ENCODE measurements at regions not wholly inside any gene's neighbourhood (a gene's known extent, or its start where the extent isn't known, plus 50 kb on each side); places are given as distances from the start of the nearest gene placed in this dataset.
"Not testable (repeated sequence)": the region's sequence is repeated elsewhere in the genome, so short reads cannot be mapped to it uniquely, and the experiment has no call there.

DNA sequence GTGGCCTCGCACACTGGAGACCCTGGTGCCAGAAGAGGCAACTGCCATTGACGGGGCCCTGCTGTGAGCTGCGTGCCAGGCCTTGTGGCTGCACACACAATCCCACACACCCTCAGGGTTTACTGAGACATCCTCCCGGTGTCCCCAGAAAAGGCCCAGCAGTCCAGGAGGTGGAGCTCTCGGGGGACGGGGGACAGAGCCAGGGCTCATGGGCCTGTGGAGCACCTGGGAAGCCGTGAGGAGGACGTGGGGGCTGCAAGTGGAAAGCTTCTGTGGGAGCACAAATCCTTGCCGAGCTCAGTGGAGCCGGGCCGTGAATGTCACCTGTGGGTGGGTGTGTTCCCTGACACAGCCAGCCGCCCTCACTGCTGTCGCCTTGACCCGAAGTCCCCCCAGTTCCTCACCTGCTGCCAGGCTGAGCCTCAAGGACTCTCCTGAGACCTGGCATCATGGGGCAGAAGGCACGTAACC, 609.7 kb downstream of the TBC1D22A start:
- no peak for ATAC-seq

DNA sequence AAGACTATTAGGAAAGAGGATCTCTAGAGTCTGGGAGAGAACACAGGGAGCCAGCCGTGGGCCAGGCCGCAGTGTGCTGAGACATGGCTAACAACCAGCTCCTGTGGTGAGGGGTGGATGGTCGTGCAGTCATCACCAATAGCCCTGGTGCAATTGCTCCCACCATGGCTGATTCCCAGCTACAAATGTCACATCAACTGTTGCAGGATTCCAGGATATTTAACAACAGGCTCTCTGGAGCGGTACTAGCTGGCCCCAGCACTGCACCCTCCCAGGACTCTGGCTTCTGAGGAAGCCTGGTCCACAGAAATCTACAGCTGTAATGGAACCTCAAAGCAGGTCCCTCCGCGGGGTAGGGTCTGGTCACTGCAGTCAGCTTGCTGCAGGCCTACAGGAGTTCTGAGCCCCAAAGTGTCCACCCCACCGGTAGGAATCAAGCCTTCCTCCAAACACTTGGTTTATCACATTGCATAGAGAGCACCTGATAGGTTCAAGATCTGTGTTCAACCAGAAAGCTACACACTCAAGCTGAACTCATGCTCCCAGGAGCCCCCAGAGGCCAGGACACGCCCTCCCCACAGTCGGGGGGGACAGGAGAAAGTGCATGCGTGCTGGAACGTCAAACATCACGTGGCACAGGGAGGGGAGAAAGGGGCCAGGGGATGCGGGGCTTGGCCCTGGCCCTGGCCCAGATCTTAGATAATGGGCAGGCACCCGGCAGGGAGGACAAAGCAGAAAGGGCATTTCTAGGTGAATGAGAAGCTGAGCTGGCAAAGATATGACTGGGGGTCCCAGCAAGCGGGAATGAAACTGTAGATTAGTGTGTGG, 609.0 kb downstream of the TBC1D22A start:
- ATAC-seq, result no peak

DNA sequence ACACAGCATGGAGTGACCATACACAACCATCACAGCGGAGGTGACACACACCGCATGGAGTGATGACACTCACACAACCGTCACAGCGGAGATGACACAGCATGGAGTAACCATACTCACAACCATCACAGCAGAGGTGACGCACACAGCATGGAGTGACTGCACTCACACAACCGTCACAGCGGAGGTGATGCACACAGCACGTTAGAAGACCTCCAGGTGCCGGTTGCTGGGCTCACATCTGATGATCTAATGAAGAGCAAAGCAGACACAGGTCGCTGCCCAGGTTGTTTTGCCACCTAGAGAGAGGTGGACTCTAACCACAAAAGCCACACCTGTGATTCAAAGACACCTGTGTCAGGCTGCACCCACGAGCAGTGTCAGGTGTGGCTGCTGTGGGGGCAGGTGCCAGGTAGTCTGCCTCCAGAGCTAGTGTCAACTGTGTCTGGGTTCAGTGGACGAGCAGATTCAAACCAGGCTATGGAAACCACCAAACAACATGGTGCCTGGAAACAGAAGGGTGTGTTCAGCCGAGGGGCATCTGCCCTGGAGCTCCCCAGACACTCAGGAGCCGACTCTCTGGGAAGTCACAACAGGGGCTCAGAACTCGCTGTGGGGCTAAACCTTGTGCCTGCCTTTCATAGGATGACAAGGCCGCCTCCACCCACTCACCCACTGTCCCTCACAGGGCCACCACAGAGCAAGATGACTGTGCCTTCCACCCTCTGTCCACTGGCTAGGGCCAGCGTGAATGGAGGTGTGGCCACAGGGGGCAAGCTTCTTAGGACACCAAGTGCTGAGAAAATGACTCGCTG, 608.2 kb downstream of the TBC1D22A start:
- ATAC-seq, result no peak

DNA sequence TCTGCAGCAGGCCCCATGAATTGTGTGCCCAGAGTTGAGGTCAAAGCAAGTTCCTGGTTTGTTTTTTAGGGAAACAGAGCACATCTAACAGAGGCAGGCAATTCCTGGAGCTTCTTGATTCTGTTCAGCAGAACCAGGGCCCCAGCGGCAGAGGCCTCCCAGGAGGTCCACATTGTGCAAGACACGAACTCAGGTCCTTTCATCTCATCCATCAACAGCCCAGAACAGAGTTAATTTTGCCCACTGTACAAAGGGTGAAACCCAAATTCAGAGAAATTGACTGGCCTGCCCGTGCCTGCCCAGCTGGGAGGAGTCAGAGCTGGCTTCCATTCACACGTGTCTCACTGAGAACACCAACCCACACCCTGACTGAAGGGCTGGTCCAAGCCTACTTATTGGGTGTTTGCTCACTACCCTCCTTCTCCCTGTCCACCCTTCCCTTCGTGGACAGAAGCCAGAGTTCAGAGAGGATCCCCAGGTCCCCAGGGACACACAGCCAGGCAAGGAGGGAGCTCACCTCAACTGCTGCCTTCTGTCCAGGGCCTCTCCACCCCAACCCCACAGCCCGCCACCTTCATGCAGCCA, 607.1 kb downstream of the TBC1D22A start:
- ATAC-seq, result no peak

DNA sequence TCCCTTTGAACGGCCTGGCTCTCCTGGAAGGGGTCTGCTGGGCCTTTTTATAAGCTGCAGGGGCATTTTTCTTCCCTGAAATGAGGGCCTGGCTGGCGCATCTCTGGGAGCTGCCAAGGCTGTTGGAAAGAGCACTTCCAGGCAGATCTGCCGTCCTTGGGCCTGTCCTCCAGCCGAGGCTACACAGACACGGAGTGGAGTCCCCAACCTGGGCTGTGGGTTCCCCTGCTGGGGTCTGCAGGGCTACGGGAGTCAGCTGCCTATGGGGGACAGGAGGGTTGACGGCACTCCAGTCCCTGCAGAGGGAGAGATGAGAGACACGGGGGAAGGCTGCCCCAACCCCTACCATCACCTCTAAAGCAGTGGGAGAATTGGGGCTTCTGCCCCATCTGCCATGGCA, 606.6 kb downstream of the TBC1D22A start:
- ATAC-seq, result no peak

DNA sequence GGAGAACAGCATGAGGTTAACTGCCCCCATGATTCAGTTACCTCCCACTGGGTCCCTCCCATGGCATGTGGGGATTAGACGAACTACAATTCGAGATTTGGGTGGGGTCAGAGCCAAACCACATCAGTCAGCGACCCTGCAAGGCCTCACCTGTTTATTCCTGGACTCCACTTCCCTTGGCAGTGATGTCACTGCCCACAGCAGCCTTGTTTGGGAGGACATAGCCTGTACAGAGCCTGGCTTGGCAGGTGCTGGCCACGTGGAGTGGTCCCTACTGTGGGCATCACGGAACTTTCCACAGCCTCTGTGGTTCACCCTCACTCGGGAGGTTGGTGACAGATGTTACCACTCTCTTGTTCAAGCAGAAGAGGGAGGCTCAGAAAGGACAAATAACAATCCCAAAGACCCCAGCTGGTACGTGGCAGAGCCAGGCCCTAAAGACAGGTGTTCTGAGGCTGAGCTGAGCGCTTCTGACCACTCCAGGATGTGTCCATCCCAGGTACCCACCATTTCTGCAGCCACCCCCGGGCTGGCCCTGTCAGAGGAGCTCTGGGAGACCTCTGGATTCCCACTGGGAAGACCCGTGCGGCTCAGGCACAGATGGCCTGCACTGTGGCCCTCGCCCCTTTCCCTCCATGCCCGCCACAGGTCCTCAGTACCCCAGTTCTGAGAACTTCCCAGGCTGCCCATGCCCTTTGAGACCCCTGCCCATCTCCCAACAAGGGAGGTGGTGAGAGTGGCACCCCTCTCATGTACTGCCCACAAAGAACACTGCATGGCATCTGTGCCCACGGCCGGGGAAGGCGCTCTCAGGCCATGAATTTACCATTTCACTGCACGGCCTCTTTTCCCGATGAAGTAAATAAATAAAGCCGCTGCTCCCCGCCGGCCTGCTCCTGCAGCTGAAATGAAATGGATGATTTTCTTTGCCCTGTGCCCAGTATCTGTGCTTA, 605.8 kb downstream of the TBC1D22A start:
- ATAC-seq, result no peak

DNA sequence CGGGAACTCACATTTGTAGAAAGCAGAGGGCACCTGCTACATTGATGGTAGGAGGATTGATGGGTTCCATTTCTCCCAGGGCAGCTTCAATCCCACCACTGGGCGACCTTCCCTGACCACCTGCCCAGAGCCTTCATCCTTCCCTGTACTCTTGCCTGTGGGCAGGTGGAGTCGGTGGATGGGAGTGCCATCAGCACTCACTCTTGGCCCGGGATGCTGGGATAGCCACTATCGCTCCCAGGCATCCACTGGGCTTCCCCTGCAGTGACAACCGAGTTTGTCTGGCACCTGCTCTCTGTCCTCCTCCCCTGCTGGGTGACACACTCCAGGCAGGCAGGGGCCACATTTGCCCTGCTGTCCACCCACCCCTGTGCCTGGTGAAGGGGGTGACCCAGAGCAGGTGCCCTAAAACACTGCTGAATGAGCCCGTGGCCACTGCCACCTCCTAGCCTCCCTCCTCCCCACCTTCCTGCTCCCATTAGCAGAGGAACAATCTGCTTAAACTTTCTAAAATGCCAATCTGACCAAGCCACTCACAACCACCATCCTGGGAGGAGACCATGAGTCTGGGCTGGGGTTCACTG, 604.7 kb downstream of the TBC1D22A start:
- ATAC-seq, result no peak

DNA sequence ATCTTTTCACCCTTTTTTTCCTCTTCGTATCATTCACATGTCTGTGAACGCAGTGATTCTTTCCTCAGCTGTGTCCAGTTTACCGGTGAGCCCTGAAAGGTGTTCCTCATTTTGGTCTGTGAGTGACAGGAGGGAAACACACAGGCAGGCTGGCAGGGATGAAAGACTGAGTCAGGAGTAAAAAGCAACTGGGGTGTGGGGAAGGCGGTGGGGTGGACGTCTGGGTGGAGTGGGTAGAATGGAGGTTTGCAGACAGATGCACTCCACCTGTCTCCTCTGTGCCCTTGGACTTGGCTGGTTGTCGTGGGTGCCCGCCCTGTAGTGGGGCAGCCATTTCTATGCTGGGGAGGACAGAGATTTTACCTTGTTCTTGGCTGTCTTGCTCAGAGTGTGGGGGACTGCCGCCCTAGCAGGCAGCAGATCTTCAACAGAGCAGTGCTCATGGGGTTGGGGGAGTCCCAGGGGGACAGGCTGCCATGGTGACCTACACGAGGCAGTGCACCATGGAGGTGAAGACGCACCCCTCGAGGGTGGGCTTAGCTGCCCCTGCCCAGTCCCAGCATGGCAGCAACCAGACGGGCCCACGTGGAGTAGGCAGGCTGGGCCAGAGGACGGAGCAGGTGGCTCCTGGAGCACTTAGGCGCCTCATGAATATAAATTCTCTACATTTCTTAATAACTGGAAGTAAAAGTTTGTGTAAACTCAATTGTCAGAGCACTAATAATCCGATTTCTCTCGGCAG, 603.7 kb downstream of the TBC1D22A start:
- ATAC-seq, result no peak

DNA sequence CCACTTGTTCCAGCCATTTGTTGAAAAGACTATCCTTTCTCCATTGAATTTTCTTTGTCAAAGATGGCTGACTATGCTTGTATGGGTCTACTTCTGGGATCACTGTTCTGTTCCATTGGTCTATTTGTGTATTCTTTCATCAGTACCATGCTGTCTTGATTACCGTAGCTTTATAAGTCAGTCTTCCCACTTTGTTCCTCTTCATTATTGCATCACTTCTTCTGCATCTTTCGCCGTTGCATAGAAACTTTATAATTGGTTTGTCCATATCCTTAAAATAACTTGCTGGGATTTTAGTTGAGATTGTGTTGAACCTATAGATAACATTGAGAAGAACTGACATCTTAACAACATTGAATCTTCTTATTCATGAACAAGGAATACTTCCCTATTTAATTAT, 598.8 kb downstream of the TBC1D22A start:
- no peak for ATAC-seq

DNA sequence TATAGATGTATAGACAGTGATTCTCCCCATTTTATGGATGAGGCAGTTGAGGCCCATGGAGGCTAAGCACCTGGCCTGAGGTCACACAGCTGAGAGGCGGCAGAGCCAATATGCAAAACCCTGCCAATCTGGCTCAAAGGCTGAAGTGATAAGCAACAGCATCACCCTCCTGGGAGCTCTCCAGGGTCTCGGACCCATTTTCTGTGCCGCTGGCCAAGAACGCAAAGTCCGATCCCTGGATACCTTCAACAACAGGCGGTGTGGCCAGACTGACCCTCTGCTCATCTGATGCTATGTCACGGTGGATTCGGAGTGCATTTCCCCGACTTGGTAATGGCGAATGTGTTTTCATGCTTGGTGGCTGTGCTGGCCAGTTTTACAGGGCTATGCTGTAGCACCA, 595.0 kb downstream of the TBC1D22A start:
- ATAC-seq, result no peak

DNA sequence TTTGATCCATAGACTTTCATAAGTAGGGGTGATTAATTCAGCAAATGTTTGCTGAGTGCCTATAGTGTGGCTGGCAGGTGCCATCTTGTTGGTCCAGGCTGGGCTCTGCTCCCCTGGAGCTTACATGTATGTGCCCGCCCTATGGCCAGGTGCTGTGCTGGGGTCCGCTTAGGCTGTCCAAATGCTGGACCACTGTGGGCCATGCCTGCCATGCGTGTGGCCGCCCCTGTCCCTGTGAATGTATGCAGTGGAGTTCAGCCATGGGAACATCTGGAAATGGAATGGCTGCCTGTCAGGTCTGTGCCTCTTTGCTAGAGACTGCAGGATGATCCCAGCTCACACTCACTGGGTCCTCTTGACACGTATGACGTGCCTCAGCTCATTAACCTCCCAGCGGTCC, 594.6 kb downstream of the TBC1D22A start:
- no peak for ATAC-seq

DNA sequence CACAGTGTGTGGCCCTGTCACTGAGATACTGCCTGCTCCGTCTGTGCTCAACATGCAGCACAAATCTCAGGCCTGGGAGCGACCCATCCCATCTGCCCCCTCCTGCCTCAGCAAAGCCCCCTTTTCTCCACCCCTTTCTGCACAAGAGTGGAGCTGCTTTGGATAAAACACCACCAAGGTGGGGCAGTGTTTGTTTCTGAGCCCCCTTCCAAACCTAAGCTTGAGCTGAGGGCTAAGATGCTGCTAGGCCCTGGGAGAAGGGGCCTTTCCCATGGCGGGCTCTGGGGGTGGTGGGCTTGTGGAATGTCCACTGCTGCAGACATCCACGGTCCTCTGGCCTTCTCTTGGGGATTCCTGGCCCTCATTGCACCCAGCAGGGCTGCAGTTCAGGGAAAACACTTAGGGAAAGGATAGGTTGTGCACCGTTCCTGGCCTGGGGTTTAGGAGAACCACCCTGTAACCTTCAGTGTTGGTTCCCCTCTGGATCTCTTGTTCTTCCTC, 594.1 kb downstream of the TBC1D22A start:
- ATAC-seq, result no peak

DNA sequence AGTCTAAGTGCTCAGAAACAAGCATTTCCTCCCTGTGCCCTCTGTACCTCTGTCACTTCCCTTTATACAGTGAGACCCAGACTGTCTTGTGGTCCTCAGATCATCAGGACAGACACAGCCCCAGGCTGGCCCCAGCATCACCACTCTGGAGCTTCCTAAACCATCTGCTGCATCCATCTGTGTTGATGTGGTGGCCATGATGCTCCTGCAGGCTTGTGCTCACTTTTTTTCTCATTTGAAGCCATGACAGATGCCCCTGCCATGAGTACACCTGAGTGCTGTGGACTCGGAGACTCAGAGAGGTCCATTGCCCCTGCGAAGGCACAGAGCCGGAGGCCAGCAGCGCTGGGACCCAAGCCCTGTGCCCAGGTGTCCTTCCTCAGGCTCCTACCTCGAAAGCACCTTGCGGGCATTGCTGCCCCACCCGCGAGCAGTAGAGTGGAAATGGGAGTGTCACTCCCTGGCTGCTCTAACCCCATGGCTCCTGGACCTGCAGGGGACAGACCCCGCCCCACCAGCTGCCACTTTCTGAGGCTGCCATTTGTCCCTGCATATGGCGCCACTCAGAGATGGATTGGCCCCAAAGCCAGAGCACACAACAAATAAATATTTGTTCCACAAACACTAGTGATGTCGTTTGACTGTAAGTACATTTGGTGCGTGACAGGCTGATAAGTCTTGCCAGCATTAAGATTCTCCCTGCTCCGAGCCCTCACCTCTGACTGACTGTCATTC, 593.5 kb downstream of the TBC1D22A start:
- ATAC-seq, result no peak

DNA sequence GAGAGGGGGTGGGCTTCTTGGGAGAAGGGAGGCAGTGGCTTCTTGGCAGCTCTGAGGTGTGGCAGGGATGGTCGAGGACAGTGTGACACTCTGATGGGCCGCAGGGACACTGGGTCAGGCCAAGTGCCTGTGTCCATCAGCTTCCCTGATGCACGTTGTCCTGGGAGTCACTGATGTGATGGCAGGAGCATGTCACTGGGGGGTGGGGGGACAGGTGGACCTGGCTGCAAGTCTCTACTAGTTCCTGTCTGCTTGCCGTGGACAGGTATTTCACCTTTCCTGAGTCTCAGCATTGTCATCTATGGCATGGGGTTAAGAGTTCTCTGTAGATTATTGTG, 592.9 kb downstream of the TBC1D22A start:
- ATAC-seq, result no peak

DNA sequence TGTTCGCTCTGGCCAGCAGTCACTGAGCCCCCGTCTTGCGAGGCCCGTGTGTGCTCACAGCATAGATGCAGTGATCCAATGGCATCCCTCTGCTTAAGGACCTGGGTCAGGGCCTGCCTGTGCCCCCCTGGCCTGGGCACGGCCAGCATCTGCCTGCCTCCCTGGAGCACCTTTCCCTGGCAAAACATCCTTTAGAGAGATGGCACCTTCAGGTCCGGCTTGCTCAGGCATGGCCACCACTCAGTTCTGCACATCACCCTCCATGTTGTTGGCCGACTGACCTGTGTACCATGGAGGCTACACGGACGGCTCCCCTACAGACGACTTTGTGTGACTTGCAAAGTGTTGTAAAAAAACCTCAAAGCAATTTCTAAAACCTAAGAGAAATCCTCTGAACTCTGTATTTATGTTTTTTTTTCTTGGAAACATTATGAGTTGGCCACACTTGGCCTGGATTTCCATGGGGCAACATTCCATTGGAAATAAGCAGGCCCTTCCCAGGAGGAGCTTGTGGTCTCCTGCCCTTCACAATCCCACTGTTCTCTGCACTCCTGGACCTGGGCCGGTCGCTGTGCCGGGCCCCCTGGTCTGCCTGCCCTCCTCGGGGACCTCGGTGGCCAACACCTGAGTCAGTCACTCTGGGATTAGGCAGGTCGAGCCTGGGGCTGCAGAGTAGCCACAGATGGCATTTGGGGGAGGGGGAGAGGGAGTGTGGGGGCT, 592.4 kb downstream of the TBC1D22A start:
- ATAC-seq, result no peak

DNA sequence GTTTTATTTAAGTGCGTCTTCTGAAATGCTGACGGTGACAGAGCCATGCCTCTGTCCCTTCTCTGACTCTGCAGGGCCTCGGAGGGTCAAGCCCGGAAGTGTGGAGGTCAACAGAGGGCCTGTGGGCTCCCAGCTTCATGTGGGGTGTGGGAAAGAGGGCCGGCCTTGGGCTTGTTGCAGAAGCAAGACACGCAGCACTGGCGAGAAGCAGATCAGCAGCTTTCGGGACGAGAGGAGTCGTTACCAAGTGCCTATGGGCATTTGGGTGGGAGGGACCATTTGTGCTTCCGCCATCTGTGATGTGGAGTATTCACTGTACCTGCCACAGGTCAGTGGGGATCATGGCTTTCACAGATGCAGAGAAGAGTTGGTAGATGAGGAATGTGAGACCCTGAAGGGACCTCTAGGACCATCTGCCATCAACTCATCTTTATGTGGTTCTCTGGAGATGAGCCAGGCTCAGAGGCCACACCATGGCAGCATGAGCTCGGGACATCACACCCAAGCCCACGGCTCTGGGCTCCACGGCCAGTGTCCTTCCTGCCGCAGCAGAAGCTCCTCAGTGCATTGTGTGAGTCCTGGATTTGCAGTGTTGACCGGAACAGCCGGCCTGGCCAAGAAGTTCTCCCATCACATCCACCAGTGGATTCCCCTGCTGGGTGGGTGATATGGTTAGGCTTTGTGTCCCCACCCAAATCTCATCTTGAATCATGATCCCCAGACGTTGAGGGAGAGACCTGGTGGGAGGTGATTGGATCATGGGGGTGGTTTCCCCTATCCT, 590.7 kb downstream of the TBC1D22A start:
- no peak for ATAC-seq

DNA sequence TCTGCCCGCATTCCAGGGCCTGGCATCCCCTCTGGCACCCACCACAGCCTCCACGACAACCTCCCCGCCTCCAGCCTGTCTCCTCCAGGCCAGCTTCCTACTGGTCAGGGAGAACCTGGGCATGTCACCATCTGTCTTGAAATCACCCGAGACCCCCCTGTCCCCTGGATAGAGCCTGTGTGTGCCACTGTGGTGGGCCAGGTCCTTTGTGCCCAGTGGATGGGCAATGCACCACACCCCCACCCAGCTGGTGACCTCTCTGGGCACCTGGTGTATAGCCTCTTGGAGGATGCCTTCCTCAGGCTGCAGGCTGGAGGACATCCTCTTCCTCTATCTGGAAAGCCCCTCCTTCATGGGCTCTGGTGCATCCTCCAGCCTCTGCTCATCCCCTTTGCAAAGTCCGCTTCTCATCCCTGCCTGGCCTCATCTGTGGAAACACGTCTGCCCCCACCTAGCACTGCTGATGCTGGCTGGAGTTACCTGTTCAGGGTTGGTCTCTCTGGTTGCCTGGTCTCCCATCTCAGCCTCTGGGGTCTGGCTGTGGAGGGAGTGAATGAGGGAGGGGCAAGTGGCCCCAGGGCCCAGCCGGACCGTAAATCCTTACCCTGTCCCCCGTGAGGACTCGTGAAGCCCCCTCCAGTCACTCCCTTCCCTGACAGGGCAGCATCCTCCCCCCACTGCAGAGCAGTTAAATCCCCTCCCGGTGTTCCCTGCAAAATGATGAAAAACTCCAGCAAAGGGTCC, 589.6 kb downstream of the TBC1D22A start:
- no peak for ATAC-seq

DNA sequence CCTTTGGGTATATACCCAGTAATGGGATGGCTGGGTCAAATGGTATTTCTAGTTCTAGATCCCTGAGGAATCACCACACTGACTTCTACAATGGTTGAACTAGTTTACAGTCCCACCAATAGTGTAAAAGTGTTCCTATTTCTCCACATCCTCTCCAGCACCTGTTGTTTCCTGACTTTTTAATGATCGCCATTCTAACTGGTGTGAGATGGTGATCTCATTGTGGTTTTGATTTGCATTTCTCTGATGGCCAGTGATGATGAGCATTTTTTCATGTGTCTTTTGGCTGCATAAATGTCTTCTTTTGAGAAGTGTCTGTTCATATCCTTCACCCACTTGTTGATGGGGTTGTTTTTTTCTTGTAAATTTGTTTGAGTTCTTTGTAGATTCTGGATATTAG, 583.8 kb downstream of the TBC1D22A start:
- ATAC-seq, result not testable (repeated sequence)

Measured in activated CD4-positive, CD25-positive, alpha-beta regulatory T cell treated with anti-CD3 and anti-CD28 coated beads, Interleukin-2, amount 50 U/mL, for 24 hours (primary cell).